ENCODE measurements at regions not wholly inside any gene's neighbourhood (a gene's known extent, or its start where the extent isn't known, plus 50 kb on each side); places are given as distances from the start of the nearest gene placed in this dataset.

DNA sequence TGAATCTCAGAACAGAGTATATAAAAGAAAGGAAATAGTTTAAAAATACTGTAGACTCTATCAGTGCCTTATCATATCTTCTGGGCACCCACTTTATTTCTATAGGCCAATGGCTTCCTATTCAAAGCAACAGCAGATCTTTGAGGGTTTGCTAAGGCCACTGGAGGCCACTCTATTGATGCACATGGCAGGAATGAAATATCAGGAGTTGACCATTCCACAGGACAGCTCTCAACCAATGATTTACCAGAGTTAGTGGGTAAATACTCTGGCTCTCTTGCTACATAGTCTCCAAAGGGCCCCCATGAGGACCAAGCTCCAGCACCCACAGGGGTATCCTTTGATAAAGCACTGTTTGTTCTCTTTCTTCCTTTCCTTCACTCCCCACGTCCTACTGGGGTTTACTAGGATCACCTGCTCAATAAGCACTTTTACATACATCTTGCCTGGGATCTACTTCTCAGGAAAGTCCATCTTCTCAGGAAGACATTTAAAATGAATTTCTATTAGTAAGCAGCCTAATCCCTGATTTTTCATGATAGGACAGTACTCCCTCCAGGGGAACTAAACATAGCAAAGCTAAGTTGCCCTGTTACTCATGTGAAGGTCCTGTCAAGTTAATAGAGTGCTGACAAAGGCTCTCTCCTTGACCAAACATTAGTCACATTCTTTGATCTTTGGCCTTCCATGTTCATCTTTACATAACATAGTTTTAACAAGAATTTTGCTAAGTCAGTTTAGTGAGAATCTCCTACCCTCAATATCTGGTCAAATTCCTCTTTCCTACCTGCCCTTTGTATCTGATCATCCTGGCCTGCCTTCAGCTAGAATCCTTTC lies 459.7 kb downstream of the GRXCR1 start:
- DNase-seq, result no peak

DNA sequence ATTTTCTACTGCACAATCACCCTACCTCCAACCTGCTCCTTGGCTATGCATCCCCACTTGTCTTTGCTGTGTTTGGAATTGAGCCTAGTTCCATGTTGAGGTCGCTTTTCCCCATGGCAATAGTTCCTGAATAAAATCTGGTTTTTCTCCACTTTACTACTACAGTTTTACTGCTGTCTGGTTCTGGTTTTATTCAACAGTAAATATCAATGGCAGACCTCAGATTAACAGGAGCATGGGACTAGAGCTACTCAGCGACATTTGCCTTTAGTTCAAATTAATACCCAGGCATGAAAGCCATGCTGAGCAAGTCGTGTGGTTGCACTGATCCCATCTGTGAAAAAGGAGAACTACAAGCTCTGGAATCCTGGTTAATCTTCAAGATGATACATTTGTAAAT lies 460.3 kb downstream of the GRXCR1 start:
- no peak for DNase-seq

DNA sequence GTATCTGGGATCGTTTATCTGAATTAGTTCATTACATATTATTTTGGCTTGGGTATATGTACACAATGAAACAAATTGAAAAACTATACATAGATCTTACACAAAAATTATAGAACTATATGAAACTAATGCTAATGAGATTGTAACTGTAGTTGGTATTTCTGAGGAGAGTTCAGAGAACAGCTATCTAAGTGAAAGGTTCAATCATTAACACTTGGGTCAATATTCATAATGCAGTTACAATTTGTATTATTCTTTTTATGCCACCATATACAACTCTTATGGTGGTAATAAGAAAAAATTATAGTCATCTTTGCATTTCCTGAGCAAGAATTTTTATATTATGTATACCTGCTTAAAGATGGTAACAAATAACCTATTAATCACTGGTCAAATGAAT lies 461.0 kb downstream of the GRXCR1 start:
- no peak for DNase-seq

DNA sequence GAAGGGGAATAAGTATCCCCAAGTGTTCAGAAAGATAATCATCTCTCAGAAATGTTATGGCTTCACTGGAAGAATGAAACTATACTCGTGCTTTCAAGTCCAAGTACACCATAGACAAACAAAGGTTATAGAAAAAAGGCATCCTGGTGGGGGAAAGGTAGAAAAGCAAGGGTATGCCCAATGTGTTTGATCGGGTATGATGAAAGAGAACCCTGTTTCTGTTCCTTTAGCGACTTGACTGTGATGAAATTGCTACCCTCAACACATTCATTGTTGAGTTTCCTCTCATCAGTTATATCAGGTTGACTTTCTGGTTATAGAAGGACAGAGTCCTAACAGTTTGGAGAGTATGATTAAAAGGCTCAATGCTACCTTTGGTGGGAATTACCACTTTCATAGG lies 464.3 kb downstream of the GRXCR1 start:
- DNase-seq, result no peak

DNA sequence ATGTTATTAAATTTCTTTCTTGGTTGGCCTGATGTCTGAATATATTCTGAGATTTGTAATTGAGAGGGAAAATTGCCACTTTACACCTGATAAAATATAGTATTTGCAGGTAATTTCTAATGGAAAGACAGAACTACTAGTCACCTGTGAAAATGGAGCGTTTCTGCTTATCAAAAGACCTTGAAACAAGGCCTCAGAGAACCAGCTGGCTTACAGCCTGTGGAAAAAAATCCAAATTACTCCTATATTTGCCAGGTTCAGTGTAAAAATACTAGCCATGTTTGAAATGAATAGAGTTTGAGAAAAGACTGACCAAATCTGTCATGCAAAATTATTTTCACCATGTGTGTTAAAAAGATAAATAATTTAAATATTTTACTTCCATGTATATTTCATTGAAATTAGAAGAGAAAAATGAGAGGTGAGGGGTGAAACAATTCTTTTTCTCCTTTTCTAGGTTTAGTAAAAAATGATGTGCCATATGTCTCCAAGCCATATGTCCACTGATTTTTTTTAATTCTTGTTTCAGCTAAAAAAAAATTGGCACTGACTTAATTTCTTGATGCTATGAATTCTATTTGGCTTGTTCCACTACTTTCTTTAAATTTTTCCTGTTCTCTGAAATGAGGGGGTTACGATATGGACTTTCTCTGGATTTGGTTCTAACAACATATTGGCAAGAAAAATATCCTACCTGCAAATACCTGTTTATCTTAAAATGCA lies 464.9 kb downstream of the GRXCR1 start:
- peak; percentile 61 for DNase-seq

DNA sequence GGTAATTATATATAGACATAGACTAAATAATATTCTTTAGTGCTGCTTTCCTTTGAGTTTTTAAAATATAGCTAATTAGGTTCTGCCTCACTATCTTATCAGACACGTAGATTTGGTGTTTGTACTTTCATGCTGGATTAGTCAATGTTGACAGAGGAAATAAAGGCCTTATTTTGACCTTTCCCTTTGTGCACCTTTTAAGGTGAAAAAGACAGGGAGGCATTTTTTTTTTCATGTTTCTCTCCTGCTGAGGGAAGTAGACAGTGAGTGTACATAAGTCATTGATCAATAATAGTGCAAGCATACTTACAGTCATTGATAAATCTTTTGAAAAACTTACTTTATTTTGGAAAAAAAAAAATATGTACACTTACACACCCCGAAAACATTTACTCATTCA lies 467.8 kb downstream of the GRXCR1 start:
- no peak for DNase-seq

DNA sequence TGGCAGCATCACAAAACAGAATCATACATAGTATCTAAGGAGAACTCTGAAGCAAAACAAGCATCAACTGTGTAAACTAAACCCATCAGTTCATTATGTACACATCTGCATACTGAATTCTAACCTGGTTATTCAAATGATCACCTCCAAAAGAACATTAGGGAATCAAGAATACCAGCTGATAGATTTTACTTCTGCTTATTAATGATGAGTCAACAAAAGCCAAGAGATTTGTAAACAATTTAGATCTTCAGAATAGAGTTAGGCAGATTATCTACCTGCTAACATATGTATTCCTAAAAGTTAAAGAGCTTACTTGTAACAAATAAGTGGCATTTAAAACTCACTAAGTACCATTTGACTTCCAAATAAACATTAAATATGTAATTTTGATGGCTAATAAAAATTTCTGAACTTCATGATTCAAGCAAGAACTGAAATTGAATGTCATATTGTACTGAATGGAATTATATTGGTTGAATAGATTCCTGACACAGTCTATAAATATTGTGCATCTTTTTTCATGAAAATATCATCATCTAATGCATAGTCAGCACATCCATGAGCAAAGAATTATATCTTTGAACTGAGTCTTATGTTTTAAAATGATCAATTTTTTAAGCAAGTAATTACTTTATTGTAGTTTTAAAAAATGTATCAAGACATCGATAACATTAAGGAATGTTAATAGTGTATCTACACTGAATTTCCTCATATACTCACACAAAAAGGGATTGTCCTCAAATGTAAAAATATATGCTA lies 470.5 kb downstream of the GRXCR1 start:
- DNase-seq, result no peak

DNA sequence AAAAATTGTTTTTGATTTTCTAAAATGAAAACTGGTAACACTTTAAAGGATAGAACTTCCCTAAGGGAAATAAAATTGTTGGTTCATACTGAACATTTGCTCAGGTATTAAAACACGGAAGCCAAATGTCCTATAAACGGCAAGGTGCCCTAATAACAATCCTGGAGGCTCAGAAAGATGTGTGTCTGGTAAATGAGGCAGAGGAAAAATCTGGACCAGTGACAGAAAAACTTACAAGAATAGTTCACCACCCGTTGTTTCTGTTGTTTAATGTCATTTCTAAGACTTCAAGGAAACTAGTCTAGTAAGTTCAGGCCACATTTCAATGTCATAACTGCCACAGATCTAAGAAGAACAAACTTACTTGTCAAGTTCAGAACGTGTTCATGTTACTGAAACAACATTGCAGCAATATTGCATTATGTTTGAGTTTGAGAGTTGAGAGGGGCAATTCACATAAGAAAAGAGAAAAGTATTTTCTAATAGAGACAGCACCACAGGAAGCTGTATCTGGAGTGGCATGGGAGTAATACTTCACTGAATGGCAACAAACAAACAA lies 476.6 kb downstream of the GRXCR1 start:
- DNase-seq, result no peak

DNA sequence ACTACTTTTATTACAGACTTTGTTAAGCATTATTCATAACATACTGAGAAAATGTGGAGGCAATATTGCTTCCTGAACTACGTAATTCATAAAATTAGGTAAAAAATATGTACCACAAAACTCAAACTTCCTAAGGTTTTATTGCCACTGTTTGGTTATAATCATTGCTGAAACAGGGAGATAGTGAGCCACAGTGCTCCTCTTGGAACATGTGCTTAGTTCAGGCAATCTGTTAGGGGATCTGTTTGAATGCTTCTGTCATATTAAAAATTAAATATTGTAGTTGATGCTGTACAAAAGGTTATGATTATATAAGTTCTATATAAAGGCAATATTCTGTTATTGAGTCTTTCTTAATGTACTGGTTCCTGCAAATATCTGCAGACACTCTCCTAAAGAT lies 480.7 kb downstream of the GRXCR1 start:
- DNase-seq, result no peak

DNA sequence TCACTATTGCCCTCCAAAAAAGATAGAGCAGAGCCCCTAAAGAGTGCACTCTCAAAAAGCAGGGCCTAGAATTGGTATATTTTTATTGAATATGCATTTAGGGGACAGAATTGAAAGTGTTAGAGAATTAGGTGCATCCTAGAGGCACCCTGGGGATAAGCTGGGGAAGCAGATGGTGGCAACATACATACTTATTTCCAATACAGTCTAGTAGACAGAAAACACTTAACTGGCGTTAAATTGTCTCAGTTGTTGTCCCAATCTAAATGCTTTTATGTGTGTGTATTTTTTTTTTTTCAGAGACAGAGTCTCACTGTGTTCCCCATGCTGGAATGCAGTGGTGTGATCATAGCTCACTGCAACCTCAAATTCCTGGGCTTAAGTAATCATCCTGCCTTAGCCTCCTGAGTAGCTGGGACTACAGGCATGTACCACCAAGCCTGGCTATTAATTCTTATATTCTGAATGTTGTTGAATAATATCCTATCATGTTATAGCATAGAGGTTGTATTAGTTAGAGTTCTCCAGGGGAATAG lies 481.8 kb downstream of the GRXCR1 start:
- no peak for DNase-seq

DNA sequence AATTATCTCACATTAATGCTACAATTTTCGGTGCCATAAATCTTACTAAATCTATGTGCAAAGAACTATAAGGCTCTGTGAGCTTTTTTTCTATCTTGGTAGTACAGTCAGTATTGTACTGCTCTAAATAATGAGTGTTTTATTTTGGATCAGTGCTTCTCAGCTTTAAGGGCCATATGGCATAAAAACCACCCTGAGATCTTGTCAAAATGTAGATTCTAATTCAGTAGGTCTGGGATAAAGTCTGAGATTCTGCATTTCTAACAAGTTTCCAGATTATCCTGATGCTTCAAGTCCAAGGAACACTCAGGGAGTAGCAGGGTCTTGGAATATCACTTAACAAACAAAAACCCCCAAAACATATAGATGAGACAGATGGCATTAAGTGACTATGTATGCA lies 486.5 kb downstream of the GRXCR1 start:
- DNase-seq, result peak; percentile 32

DNA sequence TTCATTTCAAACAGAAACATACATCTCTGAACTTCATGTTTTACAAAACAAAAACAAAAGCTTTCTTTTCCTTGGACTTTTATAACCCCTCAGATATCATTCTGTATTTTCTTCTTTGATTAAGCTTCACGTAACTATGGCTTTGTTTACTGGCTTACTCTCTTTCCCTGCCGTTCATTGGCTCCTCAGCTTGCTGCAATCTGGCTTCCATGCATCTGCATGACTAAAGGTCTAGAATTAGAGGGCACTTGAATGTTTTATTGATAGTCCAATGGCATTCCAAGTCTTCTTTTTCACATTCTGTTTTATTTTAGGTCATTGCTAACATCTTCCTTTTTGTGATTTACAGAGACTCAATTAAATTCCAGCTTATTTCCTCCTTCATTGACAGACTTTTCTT lies 487.6 kb downstream of the GRXCR1 start:
- DNase-seq, result no peak

DNA sequence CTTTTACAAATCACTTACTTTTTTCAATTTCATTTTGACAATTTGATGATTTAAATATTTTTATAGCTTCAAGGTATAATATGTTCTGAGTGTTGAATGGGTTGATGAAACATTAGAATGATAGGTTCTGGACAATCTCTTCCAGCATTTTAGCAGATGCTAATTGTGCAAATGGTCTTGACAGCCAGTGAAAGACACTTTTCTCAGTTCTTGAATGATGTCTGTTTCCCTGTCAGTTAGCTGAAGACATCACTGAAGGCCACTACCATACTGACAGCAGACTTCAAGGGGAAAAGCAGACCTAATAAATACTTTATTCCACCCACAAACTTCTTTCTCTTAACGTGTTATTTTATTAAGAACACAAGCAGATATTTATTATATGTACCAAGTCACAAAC lies 498.6 kb downstream of the GRXCR1 start:
- DNase-seq, result no peak

DNA sequence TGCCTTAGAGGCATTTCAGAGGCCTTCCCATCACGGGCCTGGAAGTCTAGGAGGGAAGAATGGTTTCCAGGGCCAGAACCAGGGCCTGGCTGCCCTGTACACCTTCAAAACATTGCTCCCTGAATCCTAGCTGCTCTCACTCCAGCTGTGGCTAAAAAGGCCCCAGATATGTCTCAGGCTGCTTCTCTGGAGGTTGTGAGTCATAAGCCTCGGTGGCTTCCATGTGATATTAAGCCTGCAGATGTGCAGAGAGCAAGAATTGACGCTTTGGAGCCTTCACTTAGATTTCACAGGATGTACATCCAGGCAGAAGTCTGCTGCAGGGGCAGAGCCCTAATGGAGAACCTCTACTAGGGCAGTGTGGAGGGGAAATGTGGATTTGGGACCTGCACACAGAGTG lies 502.5 kb downstream of the GRXCR1 start:
- DNase-seq, result no peak

DNA sequence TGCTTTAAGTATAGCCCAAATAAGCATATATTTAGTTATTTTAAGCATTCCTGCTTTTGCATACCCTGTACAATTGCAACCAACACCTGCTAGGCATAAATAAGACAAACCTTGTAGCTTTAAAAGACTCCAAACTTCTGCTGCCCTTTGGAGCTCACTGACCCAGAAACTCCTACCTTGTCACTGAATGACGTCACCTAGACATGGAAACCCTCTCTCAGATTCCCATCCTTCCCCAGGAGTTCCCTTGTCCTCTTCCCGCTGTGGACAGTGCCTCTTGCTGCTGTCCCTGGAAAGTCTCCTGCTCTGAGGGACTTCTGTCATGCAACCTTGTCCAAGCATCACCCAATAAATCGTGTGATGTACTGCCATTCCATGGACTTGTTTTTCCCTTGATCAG lies 507.2 kb downstream of the GRXCR1 start:
- DNase-seq, result no peak

DNA sequence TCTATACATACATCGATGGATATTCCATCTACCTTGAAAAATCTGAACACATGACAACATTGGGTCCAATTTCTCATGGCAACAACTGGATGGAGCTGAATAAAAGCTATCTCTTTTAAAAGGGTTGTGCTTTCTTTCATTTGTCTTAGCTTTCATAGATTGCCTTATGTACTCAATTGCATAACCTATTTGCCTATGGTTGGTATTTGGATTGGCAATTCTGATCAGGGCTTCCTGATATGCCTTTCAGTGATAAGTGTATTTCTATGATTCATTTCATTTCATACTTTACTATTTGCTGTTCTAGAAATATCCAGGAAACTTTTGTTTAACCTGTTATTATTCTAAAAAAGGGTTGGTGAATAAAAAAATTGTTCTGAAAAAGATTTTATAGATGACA lies 509.9 kb downstream of the GRXCR1 start:
- DNase-seq, result no peak

DNA sequence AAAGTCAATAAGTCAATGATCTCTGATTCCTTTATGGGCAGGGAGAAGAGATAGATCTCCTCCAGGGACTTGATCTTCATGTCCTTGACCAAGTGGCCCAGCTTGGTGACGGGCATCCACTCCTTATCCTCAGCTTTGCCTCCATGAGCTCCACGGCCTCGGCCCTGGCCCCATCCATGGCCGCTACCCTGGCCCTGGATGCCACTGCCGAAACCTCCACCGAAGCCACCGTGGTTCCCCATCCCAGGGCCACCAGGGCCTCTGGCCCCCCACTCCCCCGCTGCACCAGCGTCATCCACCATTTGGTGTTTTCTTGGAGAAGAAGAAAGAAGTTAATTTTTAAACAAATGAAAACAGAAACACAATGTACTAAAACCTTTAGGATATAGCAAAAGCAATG lies 518.1 kb downstream of the GRXCR1 start:
- DNase-seq, result no peak

DNA sequence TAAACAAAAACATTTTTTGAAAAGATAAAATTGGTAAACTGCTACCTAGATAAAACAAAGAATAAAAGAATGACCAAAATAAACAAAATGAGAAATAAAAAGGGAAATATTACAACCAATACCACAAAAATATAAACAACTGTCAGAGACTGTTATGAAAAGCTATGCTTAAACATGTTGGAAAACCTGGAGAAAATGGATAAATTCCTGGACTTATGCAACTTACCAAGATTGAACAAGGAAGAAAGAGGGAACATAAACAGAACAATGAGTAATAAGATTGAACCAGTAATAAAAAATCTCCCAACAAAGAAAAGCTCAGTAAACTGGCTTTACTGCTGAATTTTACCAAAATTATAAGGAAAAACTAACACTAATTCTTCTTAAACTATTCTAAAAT lies 518.7 kb downstream of the GRXCR1 start:
- DNase-seq, result no peak

DNA sequence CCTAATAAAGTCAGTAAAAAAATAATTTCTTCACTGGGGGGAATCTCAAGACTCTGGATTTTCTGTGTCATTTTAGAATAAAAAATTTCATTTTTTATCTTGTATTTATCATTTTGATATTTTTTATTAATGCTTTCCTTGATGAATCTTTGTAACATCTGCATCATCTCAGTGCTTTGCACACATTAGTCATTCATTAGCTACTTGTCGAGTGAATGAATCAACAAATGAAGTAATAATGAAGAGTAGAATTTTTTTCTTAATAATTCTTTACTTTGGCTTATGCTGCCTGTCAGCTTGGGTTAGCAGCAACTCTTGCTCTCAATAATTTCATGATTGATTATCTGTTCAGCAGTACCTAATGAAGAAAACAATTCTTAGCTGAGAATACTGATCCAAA lies 530.8 kb downstream of the GRXCR1 start:
- peak; percentile 7 for DNase-seq

DNA sequence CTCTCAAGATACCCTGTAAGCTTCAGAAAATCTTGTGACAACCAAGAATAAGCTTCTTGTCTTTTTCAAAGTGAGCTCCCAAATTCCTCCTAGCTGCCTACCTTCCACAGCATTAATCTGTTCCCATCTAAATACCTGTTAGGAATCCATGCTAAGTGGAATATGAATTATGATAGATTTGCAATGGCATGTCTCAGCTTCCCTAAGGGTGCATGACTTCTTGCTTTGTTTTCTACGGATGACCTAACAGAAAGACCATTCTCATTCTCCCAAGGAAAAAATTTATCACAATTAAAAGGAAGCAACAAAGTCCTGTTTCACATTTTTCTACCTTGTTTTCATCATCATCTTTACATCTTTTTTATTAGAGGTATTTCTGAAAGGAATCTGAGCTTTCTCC lies 532.7 kb downstream of the GRXCR1 start:
- no peak for DNase-seq

DNA sequence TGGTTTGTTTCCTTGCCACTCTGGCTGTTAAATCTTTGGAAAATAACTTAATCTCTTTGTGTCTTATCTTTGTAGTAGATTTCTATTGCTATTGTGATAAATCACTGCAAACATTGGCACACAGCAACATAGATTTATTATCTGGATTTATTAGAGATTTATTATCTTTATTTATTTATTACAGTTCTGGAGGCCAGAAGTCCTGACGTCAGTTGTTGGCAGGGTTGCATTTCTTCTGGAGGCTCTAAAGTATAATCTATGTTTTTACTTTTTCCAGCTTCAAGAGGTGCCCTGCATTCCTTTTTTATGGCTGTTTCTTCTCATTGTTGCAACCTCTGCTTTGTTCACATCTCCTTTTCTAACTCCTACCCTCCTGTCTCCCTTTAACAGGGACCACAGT lies 542.8 kb downstream of the GRXCR1 start:
- no peak for DNase-seq

DNA sequence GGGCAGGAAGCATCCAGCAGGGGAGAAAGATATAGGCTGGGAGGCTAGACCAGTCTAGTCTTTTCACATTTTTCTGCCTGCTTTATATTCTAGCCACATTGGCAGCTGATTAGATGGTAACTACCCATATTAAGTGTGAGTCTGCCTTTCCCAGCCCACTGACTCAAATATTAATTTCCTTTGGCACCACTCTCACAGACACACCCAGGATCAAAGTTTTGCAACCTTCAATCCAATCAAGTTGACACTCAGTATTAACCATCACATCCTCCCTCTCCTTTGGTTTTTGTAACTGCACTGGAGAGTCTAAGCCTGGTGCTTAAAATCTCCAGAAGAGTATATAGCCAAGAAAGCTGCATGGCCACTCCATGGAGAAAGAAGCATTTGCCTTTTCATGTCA lies 560.4 kb downstream of the GRXCR1 start:
- no peak for DNase-seq

DNA sequence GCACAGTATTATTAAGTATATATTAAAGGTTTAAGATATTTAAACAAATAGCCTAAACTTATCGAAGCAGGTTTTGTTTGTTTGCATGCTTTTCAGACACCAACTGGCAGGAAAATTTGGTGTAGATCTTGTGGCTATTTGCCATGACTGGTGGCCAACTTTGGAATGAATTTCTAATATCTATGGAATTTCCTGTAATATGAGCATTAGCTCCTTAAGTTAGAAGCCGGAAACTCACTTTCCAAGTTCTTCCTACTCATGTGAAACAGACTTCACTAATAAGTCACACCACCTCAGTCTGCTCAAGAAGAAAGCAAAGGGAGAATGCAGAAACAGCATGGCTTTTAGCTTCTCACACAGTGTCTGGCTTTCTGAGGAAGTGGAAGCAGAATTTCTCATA lies 563.9 kb downstream of the GRXCR1 start:
- DNase-seq, result no peak
